Tibial nerve (tissue), 4 donors: ENCODE measurements at regions not wholly inside any gene's neighbourhood (a gene's known extent, or its start where the extent isn't known, plus 50 kb on each side); places are given as distances from the start of the nearest gene placed in this dataset.

ENCODE experiments used
- DNase-seq, 2 donors: peaks; one replicate each; pipeline ENCODE4 v3.0.0-alpha.2; 2019; ENCODE audit warnings: low spot score in 2 of 2
- H3K27ac ChIP-seq, 4 donors: fragments of 200-600 bp; sonication (generic) in 3 of 4; one replicate each; pipeline ENCODE4 v1.5.1; 2017 to 2019; ENCODE audit warnings: mild to moderate bottlenecking in 1 of 4
- H3K27me3 ChIP-seq, 2 donors: fragments of 200-600 bp; sonication (generic) in 1 of 2; one replicate each; pipeline versions ENCODE4 v1.5.1 to v1.6.0; 2017 to 2019
- H3K36me3 ChIP-seq, 3 donors: fragments of 200-600 bp; sonication (generic); one replicate each; pipeline ENCODE4 v1.5.1; 2018 to 2019
- H3K4me1 ChIP-seq, 4 donors: fragments of 200-600 bp; sonication (generic) in 3 of 4; one replicate each; pipeline ENCODE4 v1.5.1; 2017 to 2019
- H3K4me3 ChIP-seq, 4 donors: fragments of 200-600 bp; sonication (generic) in 3 of 4; one replicate each; pipeline ENCODE4 v1.5.1; 2017 to 2019; ENCODE audit warnings: mild to moderate bottlenecking in 1 of 4, moderate library complexity in 1 of 4
- H3K9me3 ChIP-seq, 4 donors: fragments of 200-600 bp; sonication (generic) in 3 of 4; one replicate each; pipeline ENCODE4 v1.5.1; 2017 to 2019
- CTCF ChIP-seq, 5 experiments: fragments of 200-600 bp in 3 of 5; fragments of 450-650 bp in 2 of 5; sonication (generic) in 3 of 5; IDR thresholded peaks; one replicate each; pipeline ENCODE4 v1.5.1; 2016 to 2019; ENCODE audit warnings: antibody characterized with exemption in 5 of 5, mild to moderate bottlenecking in 3 of 5, moderate library complexity in 2 of 5
- EP300 ChIP-seq, 2 donors: sonication (generic); formaldehyde crosslinking; IDR thresholded peaks; one replicate each; pipeline ENCODE4 v1.6.1; 2017; ENCODE audit warnings: antibody characterized with exemption in 2 of 2, mild to moderate bottlenecking in 1 of 2
- POLR2A ChIP-seq, 2 donors: fragments of 450-650 bp; IDR thresholded peaks; one replicate each; pipeline ENCODE4 v1.6.1; 2017; ENCODE audit warnings: antibody characterized with exemption in 2 of 2, mild to moderate bottlenecking in 2 of 2, moderate library complexity in 2 of 2
- WGBS, 2 donors: methylation state at CpG; one replicate each; pipeline ENCODE4 v1.1.5; 2018; 5-methylcytosine and 5-hydroxymethylcytosine counted together

- Histone ChIP-seq H3K4me1 (peaks cover 0 to 6% (median 0%) of the 10 kb centered on the region in 4 donors), H3K27me3 (no peaks in the 10 kb centered on the region), H3K27ac (no peak overlapping the region), H3K4me3 (no peak overlapping the region), H3K9me3 (no peaks in the 10 kb centered on the region), H3K36me3 (no peaks in the 10 kb centered on the region)
- 30 to 42% methylated on average over 11 of the region's 11 CpGs for WGBS, 2 donors
- DNase-seq = no peak
- no peak for TF ChIP-seq EP300 (IDR thresholded peaks at IDR 0.05)
- no peak for TF ChIP-seq POLR2A (IDR thresholded peaks at IDR 0.05)
- no peak for TF ChIP-seq CTCF (IDR thresholded peaks at IDR 0.05)
These were observed 184.5 kb upstream of the CWC22 start for GRCh38 chr2:180191432-180192124.

- 84 to 87% methylated on average over 2 of the region's 2 CpGs for WGBS, 2 donors
- Histone ChIP-seq H3K27ac (no peak overlapping the region), H3K9me3 (no peaks in the 10 kb centered on the region), H3K27me3 (no peaks in the 10 kb centered on the region), H3K4me3 (no peak overlapping the region), H3K4me1 (peaks cover 0 to 6% (median 0%) of the 10 kb centered on the region in 4 donors), H3K36me3 (no peaks in the 10 kb centered on the region)
- no peak for DNase-seq
- TF ChIP-seq CTCF (IDR thresholded peaks at IDR 0.05) (no peak), EP300 (IDR thresholded peaks at IDR 0.05) (no peak), POLR2A (IDR thresholded peaks at IDR 0.05) (no peak)
These were observed 183.8 kb upstream of the CWC22 start for GRCh38 chr2:180190851-180191250.

GRCh38 chr2:180187611-180188010 is 180.5 kb upstream of the CWC22 start:
- TF ChIP-seq EP300 (IDR thresholded peaks at IDR 0.05) = no peak
- TF ChIP-seq POLR2A (IDR thresholded peaks at IDR 0.05) = no peak
- TF ChIP-seq CTCF (IDR thresholded peaks at IDR 0.05) = no peak
- Histone ChIP-seq H3K27ac (no peak overlapping the region), H3K36me3 (no peaks in the 10 kb centered on the region), H3K4me1 (peaks cover 0 to 6% (median 0%) of the 10 kb centered on the region in 4 donors), H3K9me3 (no peaks in the 10 kb centered on the region), H3K4me3 (no peak overlapping the region), H3K27me3 (no peaks in the 10 kb centered on the region)
- DNase-seq = no peak
- WGBS, 2 donors = 64 to 70% methylated on average over 2 of the region's 2 CpGs

- no peak overlapping the region for H3K27ac ChIP-seq
- no peak for DNase-seq
- TF ChIP-seq CTCF (IDR thresholded peaks at IDR 0.05) (no peak), EP300 (IDR thresholded peaks at IDR 0.05) (no peak), POLR2A (IDR thresholded peaks at IDR 0.05) (no peak)
- H3K27me3 ChIP-seq = no peaks in the 10 kb centered on the region
- H3K4me1 ChIP-seq = no peaks in the 10 kb centered on the region
- H3K4me3 ChIP-seq = no peak overlapping the region
- no peaks in the 10 kb centered on the region for H3K9me3 ChIP-seq
- no peaks in the 10 kb centered on the region for H3K36me3 ChIP-seq
- WGBS, 2 donors = 65 to 78% methylated on average over 2 of the region's 2 CpGs
These were observed 177.4 kb upstream of the CWC22 start for GRCh38 chr2:180184506-180184905.

- WGBS, 2 donors = 69% methylated on average over 2 of the region's 2 CpGs
- Histone ChIP-seq H3K4me1 (no peaks in the 10 kb centered on the region), H3K27ac (no peak overlapping the region), H3K4me3 (no peak overlapping the region), H3K27me3 (no peaks in the 10 kb centered on the region), H3K36me3 (no peaks in the 10 kb centered on the region), H3K9me3 (no peaks in the 10 kb centered on the region)
- DNase-seq = no peak
- no peak for TF ChIP-seq CTCF (IDR thresholded peaks at IDR 0.05)
- TF ChIP-seq POLR2A (IDR thresholded peaks at IDR 0.05) = no peak
- no peak for TF ChIP-seq EP300 (IDR thresholded peaks at IDR 0.05)
These were observed 173.4 kb upstream of the CWC22 start for GRCh38 chr2:180180511-180180910.
